ENCODE measurements at regions not wholly inside any gene's neighbourhood (a gene's known extent, or its start where the extent isn't known, plus 50 kb on each side); places are given as distances from the start of the nearest gene placed in this dataset.

- no peak for DNase-seq (ENCODE audit: low spot score)
Observed at GRCh38 chr12:13841358-13841757, 140.0 kb downstream of the GRIN2B start.

- DNase-seq (ENCODE audit: low spot score), result no peak
Observed at GRCh38 chr12:13839365-13840336, 141.8 kb downstream of the GRIN2B start.

GRCh38 chr12:13836099-13836498, 145.3 kb downstream of the GRIN2B start:
- no peak for DNase-seq (ENCODE audit: low spot score)

- DNase-seq (ENCODE audit: low spot score), result no peak
Observed at GRCh38 chr12:13835652-13836051, 145.8 kb downstream of the GRIN2B start.

GRCh38 chr12:13834241-13834640, 147.2 kb downstream of the GRIN2B start:
- no peak for DNase-seq (ENCODE audit: low spot score)

DNA sequence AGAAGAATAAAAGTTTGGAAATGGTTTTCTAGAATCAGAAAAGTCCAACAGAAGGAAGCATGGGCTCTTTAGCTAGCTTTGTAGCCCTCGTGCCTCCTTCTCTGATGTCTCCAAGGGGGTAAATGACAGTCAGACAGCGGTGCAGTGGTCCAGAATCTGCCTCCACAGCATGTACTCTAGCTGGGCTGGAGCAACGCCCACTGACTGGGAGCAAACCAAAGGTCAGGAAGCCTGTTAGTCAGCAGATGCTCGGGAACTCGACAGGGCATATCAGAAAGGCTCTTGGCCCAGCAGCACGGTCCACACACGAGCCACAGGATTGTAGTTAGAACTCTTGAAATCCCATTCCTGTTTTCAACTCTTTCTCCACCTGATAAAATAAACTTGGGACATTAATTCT, 164.3 kb downstream of the GRIN2B start:
- no peak for DNase-seq (ENCODE audit: low spot score)

GRCh38 chr12:13816394-13816793, 165.0 kb downstream of the GRIN2B start:
- no peak for DNase-seq (ENCODE audit: low spot score)

DNA sequence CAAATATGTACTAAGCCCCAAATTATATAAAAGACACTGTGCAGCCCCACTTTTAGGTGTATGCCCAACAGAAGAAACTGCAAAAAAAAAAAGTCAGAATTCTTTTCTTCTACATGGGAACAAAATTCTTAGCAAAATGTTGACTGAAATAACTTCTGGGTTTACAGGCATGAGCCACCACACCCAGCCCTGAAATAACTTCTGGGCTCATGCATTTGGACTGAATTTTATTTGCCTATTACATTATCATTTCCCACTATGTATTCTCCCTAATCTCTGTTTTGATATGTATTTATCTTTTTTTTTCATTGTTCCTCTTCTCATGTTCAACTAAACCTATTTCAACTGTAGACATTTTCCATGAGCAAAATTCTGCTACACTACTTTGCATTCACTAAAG, 169.2 kb downstream of the GRIN2B start:
- DNase-seq (ENCODE audit: low spot score), result no peak

DNA sequence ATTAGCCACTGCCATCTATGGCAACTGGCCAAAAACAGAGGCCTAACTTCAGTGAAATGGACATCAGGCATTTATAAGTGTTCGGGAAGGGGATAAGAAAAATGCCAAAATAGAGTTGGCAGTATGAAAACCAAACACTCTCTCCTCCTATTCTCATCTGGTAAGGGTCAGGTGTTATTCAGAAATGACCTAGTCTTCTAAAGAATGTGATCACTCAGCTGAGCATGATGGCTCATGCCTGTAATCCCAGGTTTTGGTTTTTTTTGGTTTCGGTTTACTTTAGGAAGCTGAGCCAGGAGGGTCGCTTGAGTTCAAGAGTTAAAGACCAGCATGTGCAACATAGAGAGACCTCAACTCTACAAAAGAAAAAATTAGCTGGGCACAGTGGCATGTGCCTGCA, 170.3 kb downstream of the GRIN2B start:
- DNase-seq (ENCODE audit: low spot score), result no peak

DNA sequence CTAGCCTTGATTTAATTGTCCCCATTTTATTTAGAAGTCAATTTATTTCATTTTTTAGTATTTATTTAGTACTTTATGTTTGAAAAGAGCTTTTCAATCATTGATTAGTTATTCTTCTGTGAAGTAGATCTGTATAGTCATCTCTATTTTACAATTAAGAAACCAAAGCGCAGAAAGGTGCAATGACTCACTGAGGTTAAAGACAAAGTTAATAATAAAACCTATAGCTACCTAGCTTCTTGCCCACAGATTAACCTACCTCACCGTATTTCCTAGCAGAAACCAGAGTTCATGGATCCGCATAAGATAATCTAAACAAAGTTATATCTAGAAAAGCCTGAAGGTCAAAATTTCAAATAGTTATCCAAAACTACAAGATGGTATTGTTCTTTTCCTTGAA, 176.4 kb downstream of the GRIN2B start:
- no peak for DNase-seq (ENCODE audit: low spot score)

GRCh38 chr12:13801543-13801942, 179.9 kb downstream of the GRIN2B start:
- DNase-seq (ENCODE audit: low spot score), result no peak

- no peak for DNase-seq (ENCODE audit: low spot score)
Observed at GRCh38 chr12:13799574-13799973, 181.8 kb downstream of the GRIN2B start.

- DNase-seq (ENCODE audit: low spot score), result no peak
Observed at GRCh38 chr12:13798162-13798561, 183.2 kb downstream of the GRIN2B start.

DNA sequence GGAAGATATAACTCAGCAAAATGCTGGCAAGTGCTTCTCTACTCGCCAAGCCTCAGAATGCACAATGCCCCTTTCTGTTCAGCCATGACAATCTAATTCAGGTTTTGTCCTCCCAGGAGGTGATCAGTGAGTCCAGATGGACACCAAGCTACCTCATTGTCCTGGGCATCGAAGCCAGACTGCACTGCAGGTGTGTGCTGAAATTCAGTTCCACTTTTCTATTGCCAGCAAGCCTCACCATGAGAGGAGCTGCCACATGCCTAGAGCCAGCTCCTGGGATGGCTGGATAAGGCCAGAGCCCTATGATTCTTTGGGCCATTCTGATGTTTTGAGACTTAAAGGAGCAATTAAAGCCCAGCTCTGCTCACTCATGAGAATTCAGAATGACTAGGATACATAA, 186.7 kb downstream of the GRIN2B start:
- no peak for DNase-seq (ENCODE audit: low spot score)

DNA sequence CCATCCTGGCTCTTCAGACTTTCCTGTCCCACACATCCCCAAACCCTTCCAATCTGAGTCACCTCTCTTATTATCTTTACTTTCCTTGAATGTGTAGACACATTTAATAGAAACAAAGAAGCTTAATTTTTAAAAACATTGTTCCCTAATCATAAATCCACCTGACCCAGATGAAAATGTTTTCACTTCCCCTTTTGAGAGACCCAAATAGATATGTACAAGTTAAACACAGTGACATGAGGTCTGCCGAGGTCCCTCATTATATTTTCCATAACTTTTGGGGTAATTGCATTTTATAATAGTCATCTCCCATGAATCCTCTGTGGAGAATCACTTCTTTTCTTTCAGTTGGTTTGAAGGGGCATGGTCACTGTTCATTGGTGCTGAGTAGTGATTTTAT, 191.1 kb downstream of the GRIN2B start:
- no peak for DNase-seq (ENCODE audit: low spot score)

- DNase-seq (ENCODE audit: low spot score), result no peak
Observed at GRCh38 chr12:13788626-13789025, 192.8 kb downstream of the GRIN2B start.

GRCh38 chr12:13786646-13787045, 194.8 kb downstream of the GRIN2B start:
- no peak for DNase-seq (ENCODE audit: low spot score)

DNA sequence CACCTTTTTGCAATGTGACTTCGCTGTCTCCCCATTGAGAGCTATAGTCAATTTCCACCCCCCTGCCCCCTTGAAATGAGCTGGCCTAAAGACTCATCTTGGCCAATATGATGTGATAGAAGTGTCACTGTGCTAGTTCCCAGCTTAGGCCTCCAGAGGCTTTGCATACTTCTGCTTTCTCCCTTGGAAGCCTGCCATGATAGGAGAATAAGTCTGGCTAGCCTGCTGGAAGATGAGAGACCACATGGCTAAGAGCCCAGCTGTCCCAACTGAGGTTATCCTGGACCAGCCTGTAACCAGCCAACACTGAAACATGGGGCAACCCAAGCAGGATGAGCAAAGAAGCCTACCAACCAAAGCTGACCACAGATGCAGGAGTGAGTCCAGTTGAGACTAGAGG, 196.9 kb downstream of the GRIN2B start:
- DNase-seq (ENCODE audit: low spot score), result no peak

DNA sequence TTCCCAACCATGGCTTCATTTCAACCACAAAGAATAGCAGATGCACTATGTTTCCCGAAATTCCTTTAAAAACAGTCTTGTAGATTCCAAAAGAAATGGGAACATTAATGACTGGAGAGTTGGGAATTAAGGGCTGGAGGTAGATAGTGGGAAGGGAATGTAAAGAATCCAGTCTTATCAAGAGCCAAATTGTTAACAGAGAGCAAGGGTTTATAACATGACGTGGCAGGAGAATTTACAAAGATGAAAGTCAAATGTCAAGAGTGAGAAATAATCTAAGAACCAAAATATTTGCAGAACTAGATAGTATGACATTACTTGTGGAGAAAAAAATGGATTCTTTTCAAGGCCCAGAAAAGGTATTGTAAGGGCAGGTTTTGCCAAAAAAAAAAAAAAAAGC, 200.9 kb downstream of the GRIN2B start:
- DNase-seq (ENCODE audit: low spot score), result no peak

GRCh38 chr12:13777374-13777773, 204.0 kb downstream of the GRIN2B start:
- no peak for DNase-seq (ENCODE audit: low spot score)

DNA sequence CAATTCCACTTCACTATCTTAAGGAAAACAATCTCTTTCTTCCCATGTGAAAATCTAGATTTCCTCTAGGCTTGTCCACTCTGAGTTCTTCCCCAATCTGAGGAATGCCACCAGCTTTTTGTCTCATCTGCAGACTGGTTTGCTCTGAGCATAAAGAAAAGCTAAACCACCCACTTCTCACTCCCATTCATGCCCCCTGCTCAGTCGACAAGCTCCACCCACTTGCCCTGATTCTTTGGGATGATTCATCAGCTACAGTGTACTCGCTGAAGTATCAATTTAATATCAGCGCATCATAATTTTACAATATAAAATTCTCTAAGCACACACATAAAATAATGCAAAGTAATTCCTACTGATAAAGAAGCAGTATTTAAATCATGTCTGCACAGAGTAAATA, 209.1 kb downstream of the GRIN2B start:
- DNase-seq (ENCODE audit: low spot score), result no peak

DNA sequence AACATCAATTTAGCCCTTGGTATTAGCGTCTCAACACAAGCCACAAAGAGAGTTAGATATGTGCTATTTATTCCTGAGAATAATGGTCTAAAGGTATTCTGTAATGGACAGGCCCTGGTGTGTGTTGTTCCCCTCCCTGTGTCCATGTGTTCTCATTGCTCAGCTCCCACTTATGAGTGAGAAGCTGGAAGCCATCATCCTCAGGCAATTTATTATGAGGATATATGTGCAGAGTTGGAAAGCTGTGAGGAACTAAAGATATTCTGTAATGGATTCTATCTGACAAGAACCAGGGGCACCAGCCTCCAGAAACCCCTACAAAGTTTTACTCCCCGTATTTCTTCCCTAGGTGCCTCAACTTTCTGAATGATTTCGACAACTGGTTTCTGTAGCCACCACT, 210.8 kb downstream of the GRIN2B start:
- DNase-seq (ENCODE audit: low spot score), result no peak

- no peak for DNase-seq (ENCODE audit: low spot score)
Observed at GRCh38 chr12:13769966-13770365, 211.4 kb downstream of the GRIN2B start.

- no peak for DNase-seq (ENCODE audit: low spot score)
Observed at GRCh38 chr12:13769273-13769672, 212.1 kb downstream of the GRIN2B start.
